CD4-positive, CD25-positive, alpha-beta regulatory T cell (primary cell): ENCODE measurements at regions not wholly inside any gene's neighbourhood (a gene's known extent, or its start where the extent isn't known, plus 50 kb on each side); places are given as distances from the start of the nearest gene placed in this dataset.
A peak's percentile ranks its signal among the peaks of the same experiment; 100 is the strongest.

Experiments
- ATAC-seq, 2 donors: fragments of 150-1000 bp; cut with Tn5 transposase; one replicate each; pipeline ENCODE4 v1.10.0; 2021; ENCODE audit warnings: low read depth in 2 of 2, moderate number of reproducible peaks in 2 of 2, moderate library complexity in 1 of 2
- DNase-seq, 3 donors: peaks; one replicate each; pipeline versions ENCODE4 v3.0.0 to v3.0.0-alpha.2; 2012 to 2022; ENCODE audit warnings: mixed read lengths in 1 of 3
- H3K27ac ChIP-seq: one replicate; pipeline ENCODE4 v1.7.0; 2013; ENCODE audit warnings: mild to moderate bottlenecking, low read length; ENCODE audit not compliant: insufficient read depth, poor library complexity, severe bottlenecking
- H3K27me3 ChIP-seq: one replicate; pipeline ENCODE4 v1.7.0; 2013; ENCODE audit warnings: low read length; ENCODE audit not compliant: control insufficient read depth, insufficient read depth
- H3K36me3 ChIP-seq: one replicate; pipeline ENCODE4 v1.7.0; 2013; ENCODE audit warnings: mild to moderate bottlenecking, low read length, moderate library complexity; ENCODE audit not compliant: control insufficient read depth, insufficient read depth
- H3K4me1 ChIP-seq: 2 replicates; pipeline ENCODE4 v1.7.0; 2013; ENCODE audit warnings: mild to moderate bottlenecking, low read length; ENCODE audit not compliant: insufficient read depth, control insufficient read depth, poor library complexity, severe bottlenecking
- H3K4me3 ChIP-seq: one replicate; pipeline ENCODE4 v1.7.0; 2013; ENCODE audit warnings: low read depth, mild to moderate bottlenecking, low read length, moderate library complexity
- H3K9me3 ChIP-seq, 2 experiments: 1 replicate in 1 of 2; 2 replicates in 1 of 2; pipeline ENCODE4 v1.7.0; 2013; ENCODE audit warnings: low read length in 2 of 2, mild to moderate bottlenecking in 1 of 2, moderate library complexity in 1 of 2; ENCODE audit not compliant: control insufficient read depth in 2 of 2
- H3K27ac Mint-ChIP-seq, 3 donors: one replicate each; pipeline ENCODE4 v1.8.0; 2020 to 2022; ENCODE audit warnings: mild to moderate bottlenecking in 3 of 3, mixed read lengths in 3 of 3, moderate library complexity in 2 of 3
- H3K27me3 Mint-ChIP-seq: one replicate; pipeline ENCODE4 v1.8.0; 2022; ENCODE audit warnings: mild to moderate bottlenecking, mixed read lengths
- H3K36me3 Mint-ChIP-seq: one replicate; pipeline ENCODE4 v1.8.0; 2020; ENCODE audit warnings: mixed read lengths
- H3K4me1 Mint-ChIP-seq, 4 donors: one replicate each; pipeline ENCODE4 v1.8.0; 2020 to 2022; ENCODE audit warnings: mixed read lengths in 4 of 4, mild to moderate bottlenecking in 1 of 4
- H3K4me3 Mint-ChIP-seq, 4 donors: one replicate each; pipeline ENCODE4 v1.8.0; 2020 to 2022; ENCODE audit warnings: mild to moderate bottlenecking in 4 of 4, mixed read lengths in 4 of 4, moderate library complexity in 3 of 4
- H3K9me3 Mint-ChIP-seq, 7 donors: one replicate each; pipeline ENCODE4 v1.8.0; 2020 to 2022; ENCODE audit warnings: mixed read lengths in 7 of 7, mild to moderate bottlenecking in 3 of 7, moderate library complexity in 2 of 7

DNA sequence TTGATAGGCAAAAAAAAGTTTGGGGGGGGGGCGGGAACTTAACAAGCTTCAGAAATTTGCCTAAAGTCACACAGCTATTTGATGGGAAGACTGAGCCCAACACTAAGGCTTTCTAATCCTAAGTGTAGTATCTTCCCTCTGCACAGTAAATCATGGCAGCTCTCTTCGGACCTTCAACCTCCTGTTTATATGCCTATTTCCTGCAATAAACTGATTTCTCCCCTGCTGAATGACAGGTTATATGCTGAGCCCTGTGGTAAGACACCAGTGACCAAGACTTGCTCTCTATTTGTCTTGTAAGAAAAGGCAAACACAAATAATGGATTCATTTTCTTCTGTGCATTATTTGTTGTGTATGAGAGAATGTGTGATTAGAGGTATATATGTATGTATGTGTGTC, 355.8 kb upstream of the ARRDC4 start:
- H3K27ac Mint-ChIP-seq = no peak overlapping the region
- ATAC-seq = no peak
- no peak for DNase-seq
- no peaks in the 10 kb centered on the region for H3K27me3 ChIP-seq
- no peaks in the 10 kb centered on the region for H3K4me1 Mint-ChIP-seq
- peaks cover 0 to 16% (median 3%) of the 10 kb centered on the region in 7 donors for H3K9me3 Mint-ChIP-seq
- no peaks in the 10 kb centered on the region for H3K4me1 ChIP-seq
- H3K36me3 Mint-ChIP-seq = no peaks in the 10 kb centered on the region
- no peaks in the 10 kb centered on the region for H3K36me3 ChIP-seq
- H3K4me3 ChIP-seq = no peak overlapping the region
- no peak overlapping the region for H3K27ac ChIP-seq
- H3K4me3 Mint-ChIP-seq = peak overlapping the region in 1 of 4 donors; percentile 43
- H3K27me3 Mint-ChIP-seq = no peaks in the 10 kb centered on the region
- peaks cover 3 to 21% of the 10 kb centered on the region in 2 experiments for H3K9me3 ChIP-seq

DNA sequence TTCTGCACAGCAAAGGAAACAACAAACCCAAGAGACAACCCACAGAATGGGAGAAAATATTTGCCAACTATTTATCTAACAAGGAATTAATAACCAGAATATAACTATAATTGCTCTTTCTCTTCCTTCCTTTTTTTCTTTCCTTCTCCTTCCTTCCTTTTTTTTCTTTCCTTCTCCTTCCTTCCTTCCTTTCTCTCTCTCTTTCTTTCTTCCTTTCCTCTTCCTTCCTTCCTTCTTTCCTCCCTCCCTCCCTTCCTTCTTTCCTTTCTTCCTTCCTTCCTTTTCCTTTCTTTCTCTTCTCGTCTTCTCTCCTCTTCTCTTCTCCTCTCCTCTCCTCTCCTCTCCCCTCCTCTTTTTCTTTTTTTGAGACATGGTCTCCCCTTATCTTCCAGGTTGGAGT, 345.4 kb upstream of the ARRDC4 start:
- Mint-ChIP-seq H3K9me3 (peaks cover 0 to 29% (median 8%) of the 10 kb centered on the region in 7 donors), H3K4me3 (no peak overlapping the region), H3K27ac (no peak overlapping the region), H3K27me3 (no peaks in the 10 kb centered on the region), H3K4me1 (no peaks in the 10 kb centered on the region), H3K36me3 (no peaks in the 10 kb centered on the region)
- no peaks in the 10 kb centered on the region for H3K36me3 ChIP-seq
- DNase-seq = no peak
- H3K27me3 ChIP-seq = no peaks in the 10 kb centered on the region
- no peak overlapping the region for H3K4me3 ChIP-seq
- H3K4me1 ChIP-seq = no peaks in the 10 kb centered on the region
- ATAC-seq = no peak
- H3K9me3 ChIP-seq = peaks cover 2 to 5% of the 10 kb centered on the region in 2 experiments
- no peak overlapping the region for H3K27ac ChIP-seq

DNA sequence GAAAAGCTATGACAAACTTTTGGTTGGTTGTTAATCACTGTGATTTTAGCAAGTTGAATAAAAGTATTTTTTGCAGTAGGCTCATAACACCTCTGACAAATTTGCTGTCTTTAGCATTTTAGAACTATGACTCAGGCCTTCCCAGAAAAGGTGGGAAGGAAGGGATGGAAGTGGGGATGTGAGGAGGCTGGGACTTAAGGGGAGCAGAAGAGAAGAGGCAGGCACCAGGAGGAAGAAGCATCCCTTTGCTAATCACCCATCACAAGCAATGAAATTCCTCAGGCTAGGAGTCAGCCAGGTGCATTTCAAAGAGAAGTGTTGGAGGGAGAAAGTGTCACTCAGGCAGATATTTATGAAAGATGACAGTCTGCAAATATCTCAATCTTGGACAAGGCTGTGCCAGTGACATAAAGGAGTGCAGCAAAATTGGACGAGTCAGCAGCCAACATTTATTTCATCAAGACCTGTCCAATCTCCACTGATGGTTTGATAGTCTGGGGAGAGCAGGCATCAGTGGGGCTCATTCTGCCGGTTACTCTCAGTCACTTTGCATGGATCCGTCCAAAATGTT, 337.3 kb upstream of the ARRDC4 start:
- H3K4me1 Mint-ChIP-seq = no peaks in the 10 kb centered on the region
- Histone ChIP-seq H3K4me3 (no peak overlapping the region), H3K36me3 (no peaks in the 10 kb centered on the region), H3K4me1 (no peaks in the 10 kb centered on the region), H3K9me3 (peaks cover 0 to 3% of the 10 kb centered on the region in 2 experiments), H3K27ac (no peak overlapping the region), H3K27me3 (no peaks in the 10 kb centered on the region)
- H3K27ac Mint-ChIP-seq = no peak overlapping the region
- no peak for DNase-seq
- no peaks in the 10 kb centered on the region for H3K27me3 Mint-ChIP-seq
- no peak for ATAC-seq
- H3K4me3 Mint-ChIP-seq = no peak overlapping the region
- H3K36me3 Mint-ChIP-seq = no peaks in the 10 kb centered on the region
- peaks cover 2 to 12% (median 8%) of the 10 kb centered on the region in 7 donors for H3K9me3 Mint-ChIP-seq

DNA sequence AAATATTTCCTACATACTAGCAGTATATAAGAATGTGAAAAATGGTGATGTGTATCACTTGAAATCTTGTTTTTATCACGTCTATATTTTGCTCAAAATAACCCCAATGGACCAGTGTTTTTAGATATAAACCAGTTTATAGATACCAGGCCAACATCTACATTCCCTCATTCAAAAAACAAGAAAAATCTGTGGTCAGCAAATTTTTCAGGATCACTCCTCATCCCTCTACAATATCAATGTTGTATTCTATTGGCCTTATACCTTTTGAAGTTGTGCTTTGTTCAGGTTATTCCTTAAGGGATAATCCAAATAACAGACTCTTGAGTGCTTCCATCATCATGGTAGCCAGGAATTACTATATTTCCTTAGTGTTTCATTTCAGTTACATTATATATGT, 332.9 kb upstream of the ARRDC4 start:
- H3K27me3 ChIP-seq = no peaks in the 10 kb centered on the region
- no peak for DNase-seq
- no peak for ATAC-seq
- H3K4me3 ChIP-seq = no peak overlapping the region
- H3K4me1 ChIP-seq = no peaks in the 10 kb centered on the region
- H3K4me3 Mint-ChIP-seq = no peak overlapping the region
- H3K27me3 Mint-ChIP-seq = no peaks in the 10 kb centered on the region
- no peaks in the 10 kb centered on the region for H3K36me3 ChIP-seq
- H3K36me3 Mint-ChIP-seq = no peaks in the 10 kb centered on the region
- peaks cover 0 to 3% of the 10 kb centered on the region in 2 experiments for H3K9me3 ChIP-seq
- H3K27ac Mint-ChIP-seq = peak overlapping the region in 1 of 3 donors; percentile 40
- H3K9me3 Mint-ChIP-seq = peaks cover 6 to 17% (median 12%) of the 10 kb centered on the region in 7 donors
- H3K4me1 Mint-ChIP-seq = no peaks in the 10 kb centered on the region
- H3K27ac ChIP-seq = no peak overlapping the region

DNA sequence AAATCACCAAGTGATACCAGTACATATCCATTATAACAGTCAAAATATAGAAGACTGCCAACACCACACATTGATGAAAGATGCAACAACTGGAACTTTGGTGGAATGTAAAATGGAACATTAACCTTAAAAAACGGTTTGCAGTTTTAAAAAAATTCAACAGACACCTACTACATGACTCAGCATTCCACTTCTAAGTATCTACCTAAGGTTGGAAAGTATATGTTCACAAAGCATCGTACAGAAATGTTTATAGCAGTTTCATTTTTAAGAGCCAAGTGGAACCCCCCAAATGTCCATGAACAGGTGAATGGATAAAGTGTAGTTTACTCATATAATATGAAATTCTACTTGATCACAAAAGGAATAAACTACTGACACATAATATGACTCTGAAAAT, 314.7 kb upstream of the ARRDC4 start:
- Mint-ChIP-seq H3K36me3 (no peaks in the 10 kb centered on the region), H3K9me3 (peaks cover 2 to 10% (median 3%) of the 10 kb centered on the region in 7 donors), H3K27ac (no peak overlapping the region), H3K4me1 (no peaks in the 10 kb centered on the region), H3K4me3 (no peak overlapping the region), H3K27me3 (no peaks in the 10 kb centered on the region)
- DNase-seq = no peak
- H3K4me3 ChIP-seq = no peak overlapping the region
- H3K4me1 ChIP-seq = no peaks in the 10 kb centered on the region
- H3K27me3 ChIP-seq = no peaks in the 10 kb centered on the region
- H3K9me3 ChIP-seq = peaks cover 0 to 2% of the 10 kb centered on the region in 2 experiments
- H3K36me3 ChIP-seq = no peaks in the 10 kb centered on the region
- ATAC-seq = no peak
- no peak overlapping the region for H3K27ac ChIP-seq

DNA sequence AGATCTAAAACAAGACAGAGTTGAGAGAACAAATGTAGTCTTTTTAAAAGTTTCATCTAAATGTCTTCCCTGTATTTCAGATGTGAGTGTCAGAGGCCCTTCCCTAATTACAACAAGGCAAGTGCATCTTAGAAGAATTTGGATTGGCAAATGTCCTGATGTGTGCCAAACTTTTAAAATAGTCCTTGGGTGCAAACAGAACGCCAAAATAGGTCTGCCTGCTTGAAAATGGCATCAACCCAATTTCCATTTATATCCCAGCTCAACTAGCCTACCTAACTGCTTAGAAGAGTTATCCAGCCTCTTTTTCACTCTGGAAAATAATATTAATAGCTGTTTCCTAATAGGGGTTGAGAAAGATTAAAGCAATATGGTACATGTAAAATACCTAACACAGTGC, 311.8 kb upstream of the ARRDC4 start:
- Mint-ChIP-seq H3K9me3 (peaks cover 0 to 10% (median 2%) of the 10 kb centered on the region in 7 donors), H3K36me3 (no peaks in the 10 kb centered on the region), H3K4me1 (no peaks in the 10 kb centered on the region), H3K4me3 (no peak overlapping the region), H3K27me3 (no peaks in the 10 kb centered on the region), H3K27ac (no peak overlapping the region)
- H3K27me3 ChIP-seq = no peaks in the 10 kb centered on the region
- H3K9me3 ChIP-seq = peaks cover 0 to 2% of the 10 kb centered on the region in 2 experiments
- no peak for DNase-seq
- ATAC-seq = no peak
- no peaks in the 10 kb centered on the region for H3K36me3 ChIP-seq
- no peak overlapping the region for H3K27ac ChIP-seq
- H3K4me3 ChIP-seq = no peak overlapping the region
- no peaks in the 10 kb centered on the region for H3K4me1 ChIP-seq

DNA sequence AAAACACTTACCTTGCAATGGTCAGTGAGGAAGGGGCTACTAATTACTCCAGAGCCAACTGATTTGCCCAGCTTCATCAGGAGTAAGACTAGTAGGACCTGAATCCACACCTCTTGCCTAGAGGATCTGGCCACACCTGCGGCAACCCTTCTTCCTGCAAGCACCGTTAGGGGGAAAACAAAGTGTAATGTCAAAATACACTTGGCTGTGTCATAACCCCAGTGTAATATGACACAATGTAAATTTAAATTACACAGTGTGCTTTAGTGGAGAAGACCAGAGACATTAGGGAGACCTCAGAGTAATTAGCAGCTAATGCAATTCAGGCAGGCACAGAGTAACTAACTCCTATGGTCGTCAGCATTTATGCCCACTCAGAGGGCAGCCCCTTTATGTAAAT, 308.5 kb upstream of the ARRDC4 start:
- Histone ChIP-seq H3K9me3 (peaks cover 0 to 2% of the 10 kb centered on the region in 2 experiments), H3K4me1 (no peaks in the 10 kb centered on the region), H3K36me3 (no peaks in the 10 kb centered on the region), H3K4me3 (no peak overlapping the region), H3K27me3 (no peaks in the 10 kb centered on the region), H3K27ac (no peak overlapping the region)
- Mint-ChIP-seq H3K9me3 (peaks cover 0 to 15% (median 2%) of the 10 kb centered on the region in 7 donors), H3K27me3 (no peaks in the 10 kb centered on the region), H3K27ac (no peak overlapping the region), H3K36me3 (no peaks in the 10 kb centered on the region), H3K4me3 (no peak overlapping the region), H3K4me1 (peaks cover 0 to 2% (median 0%) of the 10 kb centered on the region in 4 donors)
- ATAC-seq (no peak), DNase-seq (no peak)

DNA sequence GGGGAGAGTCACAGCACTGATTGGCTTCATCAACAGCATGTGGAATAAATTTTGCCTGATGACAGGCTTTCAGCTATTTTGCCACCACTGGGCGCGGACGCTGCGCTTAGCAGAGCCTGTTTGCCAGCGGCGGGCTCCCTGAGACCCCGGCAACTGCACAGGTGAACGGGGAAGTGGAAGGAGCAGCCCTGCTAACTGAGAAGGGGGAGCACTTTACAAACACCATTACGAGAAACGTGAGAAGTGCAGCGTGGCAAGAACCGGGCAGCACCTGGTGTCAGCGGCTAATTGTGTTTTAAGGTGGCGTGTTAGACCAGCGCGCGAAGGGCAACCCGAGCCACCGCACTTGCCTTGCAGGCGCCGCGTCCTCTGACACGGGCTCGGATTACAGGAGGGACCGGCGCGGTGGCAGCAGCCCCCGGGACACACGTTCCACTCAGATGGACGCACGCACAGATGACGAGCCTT, 307.8 kb upstream of the ARRDC4 start:
- ATAC-seq (no peak), DNase-seq (no peak)
- Mint-ChIP-seq H3K9me3 (peaks cover 0 to 15% (median 2%) of the 10 kb centered on the region in 7 donors), H3K4me1 (peaks cover 0 to 2% (median 0%) of the 10 kb centered on the region in 4 donors), H3K4me3 (no peak overlapping the region), H3K27ac (no peak overlapping the region), H3K27me3 (no peaks in the 10 kb centered on the region), H3K36me3 (no peaks in the 10 kb centered on the region)
- no peak overlapping the region for H3K4me3 ChIP-seq
- no peaks in the 10 kb centered on the region for H3K4me1 ChIP-seq
- H3K36me3 ChIP-seq = no peaks in the 10 kb centered on the region
- H3K27ac ChIP-seq = no peak overlapping the region
- peaks cover 0 to 2% of the 10 kb centered on the region in 2 experiments for H3K9me3 ChIP-seq
- no peaks in the 10 kb centered on the region for H3K27me3 ChIP-seq
